IPS-20b (cell line): ENCODE measurements at regions not wholly inside any gene's neighbourhood (a gene's known extent, or its start where the extent isn't known, plus 50 kb on each side); places are given as distances from the start of the nearest gene placed in this dataset.

Source experiments
- H3K27ac ChIP-seq: one replicate; pipeline ENCODE4 v1.5.1; 2013; ENCODE audit warnings: low read length
- H3K27me3 ChIP-seq: 2 replicates; pipeline ENCODE4 v1.6.1; 2013; ENCODE audit warnings: mild to moderate bottlenecking, low read length, inconsistent platforms; ENCODE audit not compliant: insufficient read depth
- H3K36me3 ChIP-seq: 2 replicates; pipeline ENCODE4 v1.6.1; 2013; ENCODE audit warnings: low read depth, mild to moderate bottlenecking, inconsistent platforms, low read length, moderate library complexity; ENCODE audit not compliant: insufficient read depth
- H3K4me1 ChIP-seq: 2 replicates; pipeline ENCODE4 v1.6.1; 2013; ENCODE audit warnings: mild to moderate bottlenecking, control low read depth, inconsistent platforms, low read length, moderate library complexity; ENCODE audit not compliant: insufficient read depth
- H3K4me3 ChIP-seq: 2 replicates; pipeline ENCODE4 v1.5.1; 2013; ENCODE audit warnings: mild to moderate bottlenecking, low read length, inconsistent platforms
- H3K9ac ChIP-seq: 2 replicates; pipeline ENCODE4 v1.6.1; 2013; ENCODE audit warnings: low read depth, mild to moderate bottlenecking, inconsistent platforms, low read length, moderate library complexity
- H3K9me3 ChIP-seq: 2 replicates; pipeline ENCODE4 v1.6.1; 2013; ENCODE audit warnings: mild to moderate bottlenecking, low read depth, low read length, inconsistent platforms; ENCODE audit not compliant: insufficient read depth

DNA sequence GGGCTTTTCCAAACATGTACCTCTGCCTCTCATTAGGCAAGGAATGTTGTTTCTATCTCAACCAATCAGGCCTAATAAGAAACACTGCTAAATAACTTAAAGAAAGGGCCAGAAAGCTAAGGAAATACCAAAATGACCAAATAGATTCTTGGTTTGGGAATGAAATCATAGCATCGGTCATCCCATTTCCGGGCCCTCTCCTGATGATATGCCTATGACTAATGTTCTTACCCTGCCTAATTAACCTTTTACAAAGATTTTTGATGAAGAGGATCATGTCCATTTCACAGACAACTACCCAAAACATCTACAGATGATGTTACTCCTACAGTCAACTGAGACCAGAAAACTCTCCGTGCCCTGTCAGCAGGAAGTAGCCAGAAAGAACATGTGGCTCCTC is 164.0 kb downstream of the DDX3Y start:
- Histone ChIP-seq H3K9me3 (peaks cover 7% of the 10 kb centered on the region; the same call in 1 of the 2 replicates), H3K4me3 (no peak overlapping the region), H3K36me3 (no peaks in the 10 kb centered on the region), H3K27ac (no peak overlapping the region), H3K4me1 (no peaks in the 10 kb centered on the region), H3K9ac (no peak overlapping the region), H3K27me3 (no peaks in the 10 kb centered on the region)

DNA sequence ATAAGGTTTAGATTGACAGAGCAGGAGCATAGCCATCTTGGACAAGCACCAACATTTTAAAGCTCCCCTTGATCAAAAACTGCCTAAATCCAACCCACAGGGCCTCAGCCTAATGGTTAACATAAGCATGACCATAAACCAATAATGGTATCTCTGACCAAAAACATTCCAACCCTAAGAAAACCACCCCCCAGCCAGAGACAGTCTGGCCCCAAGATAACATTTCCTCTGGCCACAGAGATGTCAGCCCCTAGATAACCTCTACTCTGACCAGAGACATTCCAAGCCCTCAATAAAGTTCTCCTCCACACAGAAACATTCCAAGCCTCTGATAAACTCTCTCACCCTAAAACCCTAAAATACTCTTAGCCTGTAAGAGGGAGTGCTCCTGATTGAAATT is 164.4 kb downstream of the DDX3Y start:
- Histone ChIP-seq H3K27ac (no peak overlapping the region), H3K36me3 (no peaks in the 10 kb centered on the region), H3K9ac (no peak overlapping the region), H3K4me3 (no peak overlapping the region), H3K9me3 (peaks cover 7% of the 10 kb centered on the region; the same call in 1 of the 2 replicates), H3K4me1 (no peaks in the 10 kb centered on the region), H3K27me3 (no peaks in the 10 kb centered on the region)

DNA sequence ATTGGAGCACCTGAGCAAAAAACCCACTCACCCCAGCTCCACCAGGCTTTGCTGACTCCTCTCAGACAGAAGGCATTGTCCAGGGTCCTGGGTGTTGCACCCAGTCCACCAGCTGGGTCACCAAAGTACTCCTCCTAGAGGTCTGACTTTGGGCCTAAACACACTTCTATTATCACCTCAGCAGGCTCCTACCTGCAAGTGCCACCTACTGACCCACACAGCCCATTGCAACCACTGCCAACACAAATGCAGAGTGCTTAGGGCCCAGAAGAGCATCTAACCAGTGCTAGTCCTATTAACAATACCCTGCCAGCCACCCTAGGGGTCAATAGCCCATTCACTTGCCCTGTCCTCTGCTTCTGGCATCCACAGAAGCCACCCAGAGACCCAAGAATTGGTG is 178.1 kb downstream of the DDX3Y start:
- no peaks in the 10 kb centered on the region for H3K9me3 ChIP-seq
- no peak overlapping the region for H3K4me3 ChIP-seq
- H3K27me3 ChIP-seq, result no peaks in the 10 kb centered on the region
- H3K9ac ChIP-seq, result no peak overlapping the region
- H3K36me3 ChIP-seq, result no peaks in the 10 kb centered on the region
- no peaks in the 10 kb centered on the region for H3K4me1 ChIP-seq
- H3K27ac ChIP-seq, result no peak overlapping the region

DNA sequence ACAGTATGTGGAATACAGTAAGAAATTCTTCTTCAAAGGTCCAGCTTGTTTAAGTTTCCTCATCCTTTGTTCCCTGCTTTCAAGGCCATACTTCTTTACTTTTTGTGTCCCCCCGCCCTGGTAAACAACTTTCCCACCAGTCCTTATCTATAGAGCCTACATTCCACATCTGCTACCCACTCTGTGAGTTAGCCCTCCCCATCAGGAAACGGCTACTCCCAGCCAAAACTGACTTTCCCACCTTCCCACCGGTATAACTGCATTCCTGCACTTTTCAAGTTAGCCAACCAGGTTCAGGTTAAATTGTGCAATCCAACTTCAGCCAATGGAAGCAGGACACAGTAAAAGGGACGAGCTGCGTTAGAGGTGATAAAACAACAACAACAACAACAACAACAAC is 186.9 kb downstream of the DDX3Y start:
- Histone ChIP-seq H3K27me3 (no peaks in the 10 kb centered on the region), H3K9ac (peak overlapping the region; percentile 49; the same call in 1 of the 2 replicates), H3K9me3 (peaks cover 15% of the 10 kb centered on the region), H3K4me1 (0 out of 2 replicates have a peak, but pooled peaks cover 6% of the 10 kb centered on the region), H3K36me3 (no peaks in the 10 kb centered on the region), H3K27ac (no peak overlapping the region), H3K4me3 (no peak overlapping the region)

DNA sequence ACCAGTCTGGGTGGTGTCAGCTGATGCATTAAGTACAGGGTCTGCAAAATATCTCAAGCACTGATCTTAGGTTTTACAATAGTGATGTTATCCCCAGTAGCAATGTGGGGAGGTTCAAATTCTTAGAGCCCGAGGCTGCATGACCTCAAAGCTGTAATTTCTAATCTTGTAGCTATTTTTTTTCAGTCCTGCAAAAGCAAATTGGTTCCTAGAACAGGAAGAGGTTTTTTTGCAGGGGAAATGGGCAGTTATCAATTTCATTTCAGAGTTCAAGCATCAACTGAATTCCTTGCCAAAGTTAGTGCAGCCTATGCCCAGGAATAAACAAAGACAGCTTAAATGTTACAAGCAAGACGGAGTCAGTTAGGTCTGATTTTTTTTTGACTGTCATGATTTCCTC is 188.3 kb downstream of the DDX3Y start:
- H3K9ac ChIP-seq, result peak overlapping the region; percentile 49; the same call in 1 of the 2 replicates

DNA sequence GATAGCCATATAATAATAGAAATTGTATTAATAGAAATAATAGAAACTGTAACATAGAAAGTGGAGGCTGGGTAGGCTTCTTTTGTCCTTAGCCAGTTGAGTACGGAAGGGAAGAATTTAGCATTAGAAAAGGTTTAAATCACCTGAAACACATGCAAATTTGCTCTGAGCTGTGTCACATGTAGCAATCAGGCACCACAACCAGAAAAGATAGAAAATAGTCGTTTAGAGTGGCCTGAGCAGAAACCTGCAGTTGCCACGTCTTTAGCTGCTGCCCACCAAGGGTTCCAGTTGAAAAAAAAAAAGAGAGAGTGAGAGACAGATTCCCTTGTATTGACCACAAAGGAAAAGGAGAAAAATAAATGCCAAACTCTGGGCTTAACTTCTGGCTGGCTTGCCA is 188.8 kb downstream of the DDX3Y start:
- peaks cover 15% of the 10 kb centered on the region for H3K9me3 ChIP-seq
- no peaks in the 10 kb centered on the region for H3K36me3 ChIP-seq
- H3K27me3 ChIP-seq, result no peaks in the 10 kb centered on the region
- no peak overlapping the region for H3K4me3 ChIP-seq
- H3K27ac ChIP-seq, result peak overlapping the region; percentile 7
- peak overlapping the region; percentile 28; the same call in 1 of the 2 replicates for H3K9ac ChIP-seq
- 0 out of 2 replicates have a peak, but pooled peaks cover 6% of the 10 kb centered on the region for H3K4me1 ChIP-seq

More for the DNA sequence above, 188.3 kb downstream of the DDX3Y start:
- Histone ChIP-seq H3K9me3 (peaks cover 15% of the 10 kb centered on the region), H3K4me3 (no peak overlapping the region), H3K27ac (peak overlapping the region; percentile 93), H3K27me3 (no peaks in the 10 kb centered on the region), H3K36me3 (no peaks in the 10 kb centered on the region), H3K4me1 (0 out of 2 replicates have a peak, but pooled peaks cover 6% of the 10 kb centered on the region)

DNA sequence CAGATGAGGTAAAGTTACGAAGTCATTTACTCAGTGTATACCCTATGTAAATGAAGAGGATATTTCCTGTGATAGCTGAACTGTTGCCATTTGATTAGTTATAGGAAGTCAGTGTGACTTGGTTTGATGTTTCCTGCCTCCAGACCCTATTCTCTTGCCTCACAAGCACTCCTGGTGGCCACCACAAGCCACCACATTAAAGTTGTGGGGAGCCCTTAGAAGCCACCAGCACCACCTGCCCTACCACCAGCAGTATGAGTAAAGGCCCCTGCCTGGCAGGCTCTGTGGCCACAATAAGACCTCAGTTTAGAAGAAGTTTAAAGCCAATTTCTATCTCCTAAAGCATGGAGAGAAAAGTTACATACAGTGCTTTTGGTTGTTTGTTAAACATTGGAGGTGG is 189.7 kb downstream of the DDX3Y start:
- no peaks in the 10 kb centered on the region for H3K36me3 ChIP-seq
- peak overlapping the region; percentile 77 for H3K27ac ChIP-seq
- peak overlapping the region; percentile 28; the same call in 1 of the 2 replicates for H3K9ac ChIP-seq
- H3K27me3 ChIP-seq, result no peaks in the 10 kb centered on the region
- H3K9me3 ChIP-seq, result peaks cover 5% of the 10 kb centered on the region
- 0 out of 2 replicates have a peak, but pooled peaks cover 6% of the 10 kb centered on the region for H3K4me1 ChIP-seq
- H3K4me3 ChIP-seq, result no peak overlapping the region

DNA sequence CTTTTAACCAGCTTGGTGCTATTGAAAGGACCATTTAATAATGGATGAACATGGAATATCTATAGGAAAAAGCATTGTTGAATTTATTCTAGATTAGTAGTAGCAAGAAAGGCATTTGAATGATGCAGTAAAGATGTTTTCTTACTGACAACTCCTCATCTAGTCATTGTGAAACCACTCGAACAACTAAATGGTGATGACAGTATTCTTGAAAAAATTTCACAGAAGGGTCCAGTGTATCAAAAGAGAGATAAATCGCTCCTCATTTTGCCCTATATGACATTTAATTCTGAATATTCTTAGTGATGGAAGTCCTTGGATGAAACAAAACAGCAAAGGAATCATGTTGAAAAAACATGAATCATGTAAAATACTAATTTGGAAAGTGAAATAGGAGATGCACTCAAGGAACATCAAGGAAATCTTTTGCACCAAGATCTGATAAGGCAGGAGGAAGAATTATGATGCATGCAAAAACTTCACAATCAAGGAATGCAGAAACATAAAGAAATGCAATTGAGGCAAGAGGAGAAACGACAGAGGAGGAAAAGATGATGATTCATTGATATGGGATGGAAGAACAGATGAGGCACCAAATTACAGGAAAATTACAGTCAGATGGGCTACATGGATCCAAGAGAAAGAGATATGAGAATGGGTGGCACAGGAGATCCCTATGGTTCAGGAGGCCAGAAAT is 190.4 kb downstream of the DDX3Y start:
- Histone ChIP-seq H3K9ac (no peak overlapping the region), H3K27ac (no peak overlapping the region), H3K4me1 (0 out of 2 replicates have a peak, but pooled peaks cover 6% of the 10 kb centered on the region), H3K9me3 (no peaks in the 10 kb centered on the region), H3K4me3 (no peak overlapping the region), H3K27me3 (no peaks in the 10 kb centered on the region), H3K36me3 (no peaks in the 10 kb centered on the region)

DNA sequence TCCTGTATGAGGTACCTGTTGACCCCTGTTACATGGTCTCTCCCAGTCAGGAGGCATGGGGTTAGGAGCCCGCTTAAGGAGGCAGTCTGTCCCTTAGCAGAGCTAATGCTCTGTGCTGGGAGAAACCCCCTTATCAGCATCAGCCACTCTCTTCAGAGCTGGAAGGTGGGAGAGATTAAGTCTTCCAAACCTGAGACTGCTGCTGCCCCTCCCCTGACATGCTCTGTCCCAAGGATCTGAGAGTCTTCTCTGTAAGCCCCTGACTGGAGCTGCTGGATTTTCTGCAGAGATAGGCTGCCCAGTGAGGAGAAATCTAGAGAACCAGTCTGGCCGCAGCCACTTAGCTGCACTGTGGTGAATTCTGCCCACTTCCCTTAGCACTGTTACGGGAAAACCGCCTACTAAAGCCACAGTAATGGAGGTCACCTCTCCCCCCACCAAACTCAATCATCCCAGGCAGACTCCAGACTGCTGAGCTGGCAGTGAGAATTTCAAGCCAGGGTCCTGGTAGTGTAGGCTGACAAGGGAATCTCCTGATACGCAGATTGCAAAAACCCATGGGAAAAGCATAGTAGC is 222.3 kb downstream of the DDX3Y start:
- Histone ChIP-seq H3K36me3 (no peaks in the 10 kb centered on the region), H3K27ac (no peak overlapping the region), H3K9ac (no peak overlapping the region)

DNA sequence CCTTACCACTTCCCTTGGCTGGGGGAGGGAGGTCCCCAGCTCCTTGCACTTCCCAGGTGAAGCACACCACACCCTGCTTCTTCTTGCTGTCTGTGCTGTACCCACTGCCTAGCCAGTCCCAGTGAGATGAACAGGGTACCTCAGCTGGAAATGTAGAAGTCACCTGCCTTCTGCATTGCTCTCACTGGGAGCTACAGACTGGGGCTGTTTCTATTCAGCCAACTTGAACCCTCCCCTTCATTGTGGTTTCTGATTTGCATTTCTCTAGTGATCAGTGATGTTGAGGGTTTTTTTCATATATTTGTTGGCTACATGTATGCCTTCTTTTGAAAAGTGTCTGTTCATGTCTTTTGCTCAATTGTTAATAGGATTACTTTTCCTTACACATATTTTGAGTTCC is 222.8 kb downstream of the DDX3Y start:
- no peaks in the 10 kb centered on the region for H3K4me1 ChIP-seq
- H3K9ac ChIP-seq, result no peak overlapping the region
- H3K27me3 ChIP-seq, result no peaks in the 10 kb centered on the region
- H3K36me3 ChIP-seq, result no peaks in the 10 kb centered on the region
- H3K27ac ChIP-seq, result no peak overlapping the region
- H3K4me3 ChIP-seq, result no peak overlapping the region
- H3K9me3 ChIP-seq, result no peaks in the 10 kb centered on the region

More for the DNA sequence above, 222.3 kb downstream of the DDX3Y start:
- Histone ChIP-seq H3K9me3 (no peaks in the 10 kb centered on the region), H3K4me1 (no peaks in the 10 kb centered on the region), H3K4me3 (no peak overlapping the region), H3K27me3 (no peaks in the 10 kb centered on the region)

DNA sequence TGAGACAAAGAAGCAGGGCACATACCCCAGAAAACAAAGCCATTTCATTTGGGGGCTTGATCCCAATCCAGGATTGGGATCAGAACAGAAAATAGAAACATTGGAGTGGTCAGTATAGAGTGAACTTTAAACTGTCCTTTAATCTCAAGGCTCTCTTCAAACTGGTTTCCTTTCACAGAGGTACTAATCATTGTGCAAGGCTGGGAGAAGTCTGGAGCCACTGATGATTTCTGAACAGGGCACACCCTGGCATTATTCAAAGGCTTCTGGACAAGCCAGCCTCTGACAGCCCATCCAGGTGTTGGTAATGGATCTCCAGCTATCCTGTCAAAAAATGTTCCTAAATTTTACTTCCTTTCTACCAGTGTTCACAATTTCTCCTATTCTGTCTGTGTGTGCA is 244.5 kb downstream of the DDX3Y start:
- Histone ChIP-seq H3K4me1 (no peaks in the 10 kb centered on the region; the same call in 1 of the 2 replicates), H3K36me3 (no peaks in the 10 kb centered on the region), H3K9ac (no peak overlapping the region), H3K27ac (no peak overlapping the region), H3K4me3 (no peak overlapping the region), H3K9me3 (no peaks in the 10 kb centered on the region), H3K27me3 (no peaks in the 10 kb centered on the region)

DNA sequence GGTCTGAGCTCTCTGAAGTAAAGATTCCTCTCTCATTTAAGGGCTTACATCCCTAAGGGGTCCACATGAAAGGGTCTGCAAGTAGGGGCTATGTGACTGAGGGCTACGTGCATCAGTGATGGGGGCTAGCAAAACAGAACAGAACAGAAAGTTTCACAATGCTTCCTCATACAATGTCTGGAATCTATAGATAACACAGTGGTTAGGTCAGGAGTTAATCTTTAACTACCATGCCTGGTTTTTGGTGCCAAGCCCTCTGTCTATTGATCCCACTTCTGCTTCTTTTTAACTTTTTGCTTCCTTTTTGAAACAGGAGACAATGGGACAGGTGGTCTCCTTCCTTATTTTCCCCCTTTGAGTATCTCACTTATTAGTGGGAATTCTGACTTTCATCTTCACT is 263.0 kb downstream of the DDX3Y start:
- no peak overlapping the region for H3K27ac ChIP-seq
- H3K4me3 ChIP-seq, result no peak overlapping the region
- H3K9me3 ChIP-seq, result peaks cover 17% of the 10 kb centered on the region
- H3K9ac ChIP-seq, result no peak overlapping the region
- no peaks in the 10 kb centered on the region for H3K27me3 ChIP-seq
- H3K4me1 ChIP-seq, result no peaks in the 10 kb centered on the region
- no peaks in the 10 kb centered on the region for H3K36me3 ChIP-seq
